ENCODE measurements at regions not wholly inside any gene's neighbourhood (a gene's known extent, or its start where the extent isn't known, plus 50 kb on each side); places are given as distances from the start of the nearest gene placed in this dataset.

DNA sequence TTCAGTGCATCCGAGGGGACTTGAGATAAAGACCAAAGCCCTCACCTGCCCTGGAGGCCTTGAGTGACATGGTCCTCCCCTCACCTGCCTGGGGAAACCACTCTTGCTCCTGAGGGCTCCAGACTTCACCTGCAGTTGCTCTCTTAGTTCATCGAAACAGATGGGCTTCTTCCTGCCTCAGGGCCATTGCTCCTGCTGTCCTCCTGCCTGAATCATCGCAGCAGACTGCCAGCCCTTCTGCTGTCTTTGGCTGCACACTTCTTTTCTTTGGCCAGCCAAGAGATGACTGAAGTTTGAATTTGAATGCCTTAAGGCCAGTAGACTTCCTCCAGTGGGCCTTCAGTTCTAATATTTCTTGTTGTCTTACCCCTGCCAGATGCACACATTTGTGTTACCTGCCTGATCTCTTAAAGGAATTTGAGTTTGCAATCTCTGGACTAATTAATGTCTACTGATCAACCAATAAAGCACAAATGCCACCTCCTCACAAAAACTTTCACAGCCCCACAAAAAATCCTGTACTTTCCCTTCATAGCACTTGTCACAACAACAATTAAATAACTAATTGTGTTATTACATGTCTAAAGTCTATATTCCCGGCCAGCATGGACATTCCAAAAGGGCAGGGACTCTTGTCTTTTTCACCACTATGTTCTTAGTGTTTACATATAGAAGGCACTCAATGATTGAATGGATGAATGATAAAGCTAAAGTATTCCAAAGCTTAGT lies 56.7 kb upstream of the SGK1 start:
- DNase-seq (no peak), ATAC-seq (no peak)
- Histone ChIP-seq H3K36me3 (no peaks in the 10 kb centered on the region), H3K4me3 (no peak overlapping the region), H3K27ac (peak overlapping the region in 2 of 3 donors; percentile 4 to 49), H3K27me3 (no peaks in the 10 kb centered on the region), H3K4me1 (no peaks in the 10 kb centered on the region), H3K9me3 (no peaks in the 10 kb centered on the region)
- intact Hi-C loops (cut with DNase I): no loop called here
- TF ChIP-seq, protein P1, sequence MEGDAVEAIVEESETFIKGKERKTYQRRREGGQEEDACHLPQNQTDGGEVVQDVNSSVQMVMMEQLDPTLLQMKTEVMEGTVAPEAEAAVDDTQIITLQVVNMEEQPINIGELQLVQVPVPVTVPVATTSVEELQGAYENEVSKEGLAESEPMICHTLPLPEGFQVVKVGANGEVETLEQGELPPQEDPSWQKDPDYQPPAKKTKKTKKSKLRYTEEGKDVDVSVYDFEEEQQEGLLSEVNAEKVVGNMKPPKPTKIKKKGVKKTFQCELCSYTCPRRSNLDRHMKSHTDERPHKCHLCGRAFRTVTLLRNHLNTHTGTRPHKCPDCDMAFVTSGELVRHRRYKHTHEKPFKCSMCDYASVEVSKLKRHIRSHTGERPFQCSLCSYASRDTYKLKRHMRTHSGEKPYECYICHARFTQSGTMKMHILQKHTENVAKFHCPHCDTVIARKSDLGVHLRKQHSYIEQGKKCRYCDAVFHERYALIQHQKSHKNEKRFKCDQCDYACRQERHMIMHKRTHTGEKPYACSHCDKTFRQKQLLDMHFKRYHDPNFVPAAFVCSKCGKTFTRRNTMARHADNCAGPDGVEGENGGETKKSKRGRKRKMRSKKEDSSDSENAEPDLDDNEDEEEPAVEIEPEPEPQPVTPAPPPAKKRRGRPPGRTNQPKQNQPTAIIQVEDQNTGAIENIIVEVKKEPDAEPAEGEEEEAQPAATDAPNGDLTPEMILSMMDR (IDR thresholded peaks at IDR 0.05): no peak
- TF ChIP-seq POLR2A (IDR thresholded peaks at IDR 0.05): no peak
- 89% methylated on average over 2 of the region's 4 CpGs for WGBS (ENCODE audit: insufficient coverage, low coverage, low lambda C conversion rate, missing lambda C conversion rate)

DNA sequence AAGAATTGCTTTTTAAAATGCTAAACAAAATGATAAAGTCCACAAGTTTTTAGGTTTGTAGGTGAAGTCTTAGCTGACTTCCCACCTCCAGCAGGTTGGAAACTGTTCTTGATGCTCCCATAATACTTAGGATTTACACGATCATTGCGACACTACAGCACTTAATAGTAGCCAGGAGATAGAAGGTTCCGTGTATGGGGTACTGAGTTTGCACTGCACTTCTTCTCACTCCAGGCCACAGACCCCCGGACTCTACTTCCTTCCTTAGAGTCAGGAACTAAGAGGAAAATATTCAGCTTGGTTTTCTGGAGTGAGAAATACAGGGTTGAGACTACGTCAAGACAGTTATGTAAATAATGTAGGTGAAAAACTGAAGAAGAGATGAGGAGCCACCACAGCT lies 56.1 kb upstream of the SGK1 start:
- no peak for TF ChIP-seq POLR2A (IDR thresholded peaks at IDR 0.05)
- TF ChIP-seq, protein P1 (IDR thresholded peaks at IDR 0.05): no peak
- H3K27me3 ChIP-seq: no peaks in the 10 kb centered on the region
- H3K9me3 ChIP-seq: no peaks in the 10 kb centered on the region
- H3K36me3 ChIP-seq: no peaks in the 10 kb centered on the region
- H3K4me1 ChIP-seq: no peaks in the 10 kb centered on the region
- ATAC-seq (peak in 1 of 4 donors; percentile 15), DNase-seq (no peak)
- intact Hi-C loops (cut with DNase I): no loop called here
- WGBS (ENCODE audit: insufficient coverage, low coverage, low lambda C conversion rate, missing lambda C conversion rate): 80% methylated on average over 5 of the region's 5 CpGs
- H3K4me3 ChIP-seq: no peak overlapping the region
- H3K27ac ChIP-seq: peak overlapping the region in 2 of 3 donors; percentile 4 to 49

DNA sequence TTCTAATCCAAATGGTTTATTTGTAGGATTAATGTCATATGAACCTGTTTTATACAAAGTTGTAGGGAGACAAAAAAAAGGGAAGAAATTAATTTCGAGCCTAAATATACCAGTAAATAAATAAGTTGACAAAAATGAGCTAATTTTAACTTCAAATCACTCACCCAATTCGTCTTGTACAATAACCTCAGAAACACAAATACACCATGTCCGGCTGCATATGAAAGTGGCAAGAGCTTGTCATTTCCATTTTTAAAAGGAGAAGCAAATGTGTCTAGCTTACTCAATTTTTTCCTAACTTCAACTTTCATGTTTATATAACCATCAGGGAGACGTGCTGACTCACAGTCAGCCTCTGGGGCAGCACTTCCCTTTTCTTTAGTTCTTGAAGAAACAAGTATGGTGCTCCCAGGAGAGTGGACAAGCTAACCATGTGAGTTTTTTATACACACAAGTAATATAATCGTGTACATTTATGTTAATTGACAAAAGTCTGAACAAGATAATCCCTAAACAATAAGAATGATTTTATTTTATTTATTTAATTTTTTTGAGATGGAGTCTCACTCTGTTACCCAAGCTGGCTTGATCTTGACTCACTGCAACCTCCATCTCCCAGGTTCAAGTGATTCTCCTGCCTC lies 55.5 kb upstream of the SGK1 start:
- Histone ChIP-seq H3K27me3 (no peaks in the 10 kb centered on the region), H3K4me1 (no peaks in the 10 kb centered on the region), H3K9me3 (no peaks in the 10 kb centered on the region), H3K36me3 (no peaks in the 10 kb centered on the region), H3K27ac (peak overlapping the region in 2 of 3 donors; percentile 24 to 49), H3K4me3 (no peak overlapping the region)
- TF ChIP-seq, protein P1 (IDR thresholded peaks at IDR 0.05): no peak
- no peak for TF ChIP-seq POLR2A (IDR thresholded peaks at IDR 0.05)
- WGBS (ENCODE audit: insufficient coverage, low coverage, low lambda C conversion rate, missing lambda C conversion rate): 24% methylated on average over 5 of the region's 5 CpGs
- peak; percentile 38 to 68 (median 50) for ATAC-seq
- DNase-seq: no peak
- intact Hi-C loops (cut with DNase I): no loop called here

DNA sequence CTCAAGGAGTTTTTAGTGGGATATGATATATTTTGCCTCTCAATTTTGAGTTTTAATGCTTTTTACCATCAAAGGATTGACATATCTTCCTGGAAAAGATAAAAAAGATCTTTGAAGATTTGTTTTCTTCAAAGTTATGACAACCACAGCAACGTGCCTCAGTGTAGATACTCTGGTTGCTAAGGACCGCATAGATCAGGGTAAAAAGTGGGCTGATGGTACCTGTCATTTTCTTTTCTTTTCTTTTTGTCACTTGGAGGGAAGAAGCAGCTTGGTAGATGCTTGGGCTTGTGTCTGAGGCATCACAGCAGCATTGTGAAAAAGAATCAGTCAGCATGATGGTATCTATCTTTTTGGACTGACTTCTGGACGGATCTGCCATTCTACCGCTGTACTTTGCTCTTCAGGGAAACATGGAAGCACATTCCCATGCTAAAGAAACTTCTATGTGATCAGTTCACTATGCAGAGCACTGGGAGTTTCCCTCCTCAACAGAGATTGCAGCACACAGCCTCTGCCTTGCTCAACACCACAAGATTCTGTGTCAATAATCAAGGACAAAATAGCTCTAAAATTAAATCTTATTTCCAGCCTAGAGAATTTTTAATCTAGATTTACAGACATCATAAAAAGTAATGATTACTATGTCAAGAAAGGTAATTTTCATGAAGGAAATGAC lies 54.8 kb upstream of the SGK1 start:
- peak; percentile 77 to 88 (median 82) for ATAC-seq
- H3K9me3 ChIP-seq: no peaks in the 10 kb centered on the region
- WGBS (ENCODE audit: insufficient coverage, low coverage, low lambda C conversion rate, missing lambda C conversion rate): 28% methylated on average over 4 of the region's 4 CpGs
- peak in 2 of 3 donors; percentile 50 to 70 for DNase-seq
- H3K27ac ChIP-seq: peak overlapping the region in 2 of 3 donors; percentile 24 to 32
- no peak for TF ChIP-seq POLR2A (IDR thresholded peaks at IDR 0.05)
- TF ChIP-seq, protein P1 (IDR thresholded peaks at IDR 0.05): no peak
- no peaks in the 10 kb centered on the region for H3K36me3 ChIP-seq
- H3K4me3 ChIP-seq: no peak overlapping the region
- intact Hi-C loops (cut with DNase I): no loop called here
- no peaks in the 10 kb centered on the region for H3K4me1 ChIP-seq
- H3K27me3 ChIP-seq: no peaks in the 10 kb centered on the region

All from right lobe of liver (tissue), 6 donors.